Cardiac muscle cell (in vitro differentiated cells and primary cell): ENCODE measurements at regions not wholly inside any gene's neighbourhood (a gene's known extent, or its start where the extent isn't known, plus 50 kb on each side); places are given as distances from the start of the nearest gene placed in this dataset.

Experiments used
- DNase-seq, 2 donors: peaks; one replicate each; pipeline versions ENCODE4 v3.0.0 to v3.0.0-alpha.2; 2010 to 2017; ENCODE audit warnings: low read depth in 1 of 2, low spot score in 1 of 2
- H3K27ac ChIP-seq: fragments of 200-600 bp; sonication (generic); 2 replicates; pipeline ENCODE4 v1.5.1; 2016
- H3K27me3 ChIP-seq: fragments of 200-600 bp; sonication (generic); 2 replicates; pipeline ENCODE4 v1.6.0; 2016; ENCODE audit warnings: control low read depth
- H3K36me3 ChIP-seq: fragments of 200-600 bp; sonication (generic); 2 replicates; pipeline ENCODE4 v1.5.1; 2016; ENCODE audit warnings: control low read depth
- H3K4me1 ChIP-seq: fragments of 200-600 bp; sonication (generic); 2 replicates; pipeline ENCODE4 v1.8.1; 2017; ENCODE audit warnings: low read depth, mild to moderate bottlenecking, mixed run types
- H3K4me3 ChIP-seq: fragments of 200-600 bp; sonication (generic); 2 replicates; pipeline ENCODE4 v1.5.1; 2016; ENCODE audit warnings: mild to moderate bottlenecking
- H3K9me3 ChIP-seq: fragments of 200-600 bp; sonication (generic); 2 replicates; pipeline ENCODE4 v1.5.1; 2017; ENCODE audit warnings: low read depth, mild to moderate bottlenecking, control low read depth
- TF ChIP-seq, protein P1 (sequence below): IDR thresholded peaks from 2 replicates; pipeline ENCODE4 v1.5.1; 2012; ENCODE audit warnings: low read depth, mild to moderate bottlenecking, low read length

DNA sequence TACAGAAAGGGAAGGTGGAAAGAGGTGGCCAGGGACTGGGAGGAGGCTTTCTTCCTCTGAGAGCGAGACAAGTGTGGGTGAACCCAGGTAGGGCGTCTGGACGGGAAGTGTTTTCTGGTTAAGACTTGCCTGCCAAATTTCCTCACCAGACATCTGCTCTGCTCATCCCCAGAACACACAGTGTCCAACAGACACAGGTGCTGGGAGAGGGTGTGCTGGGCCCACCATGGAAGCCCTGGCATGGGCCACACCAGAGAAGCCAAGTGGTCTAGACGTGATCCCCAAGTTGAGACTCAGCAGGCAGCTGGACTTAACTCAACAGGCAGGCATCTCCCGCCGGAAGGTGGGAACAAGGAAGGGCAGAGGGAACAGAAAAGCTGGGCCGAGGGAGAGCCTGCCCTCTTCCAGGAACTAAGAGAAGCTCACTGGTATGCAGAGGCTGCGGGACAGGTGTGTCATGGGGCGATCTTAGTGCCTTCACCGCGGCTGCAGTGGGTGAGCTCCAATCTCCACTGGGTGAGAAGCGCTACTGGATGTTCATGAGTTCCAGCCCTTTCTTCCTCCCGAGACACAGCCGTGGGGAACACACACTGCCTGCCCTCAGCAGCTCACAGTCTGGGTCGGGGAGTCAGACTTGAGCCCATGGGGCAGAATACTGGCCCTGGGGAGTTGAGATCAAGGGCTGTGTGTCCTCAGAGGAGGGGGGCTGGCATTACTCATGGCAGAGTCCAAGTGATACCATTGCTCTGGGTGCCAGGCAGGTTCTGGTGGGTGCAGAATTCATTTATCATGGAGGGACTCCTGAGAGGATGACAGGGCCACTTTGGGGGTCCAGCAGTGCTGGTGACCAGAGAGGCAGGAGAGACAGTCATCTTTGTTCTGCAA, 110.2 kb downstream of the CPZ start:
- Histone ChIP-seq H3K4me1 (no peaks in the 10 kb centered on the region), H3K27me3 (no peaks in the 10 kb centered on the region), H3K9me3 (no peaks in the 10 kb centered on the region), H3K4me3 (no peak overlapping the region), H3K36me3 (no peaks in the 10 kb centered on the region), H3K27ac (no peak overlapping the region)
- no peak for DNase-seq
- TF ChIP-seq, protein P1, sequence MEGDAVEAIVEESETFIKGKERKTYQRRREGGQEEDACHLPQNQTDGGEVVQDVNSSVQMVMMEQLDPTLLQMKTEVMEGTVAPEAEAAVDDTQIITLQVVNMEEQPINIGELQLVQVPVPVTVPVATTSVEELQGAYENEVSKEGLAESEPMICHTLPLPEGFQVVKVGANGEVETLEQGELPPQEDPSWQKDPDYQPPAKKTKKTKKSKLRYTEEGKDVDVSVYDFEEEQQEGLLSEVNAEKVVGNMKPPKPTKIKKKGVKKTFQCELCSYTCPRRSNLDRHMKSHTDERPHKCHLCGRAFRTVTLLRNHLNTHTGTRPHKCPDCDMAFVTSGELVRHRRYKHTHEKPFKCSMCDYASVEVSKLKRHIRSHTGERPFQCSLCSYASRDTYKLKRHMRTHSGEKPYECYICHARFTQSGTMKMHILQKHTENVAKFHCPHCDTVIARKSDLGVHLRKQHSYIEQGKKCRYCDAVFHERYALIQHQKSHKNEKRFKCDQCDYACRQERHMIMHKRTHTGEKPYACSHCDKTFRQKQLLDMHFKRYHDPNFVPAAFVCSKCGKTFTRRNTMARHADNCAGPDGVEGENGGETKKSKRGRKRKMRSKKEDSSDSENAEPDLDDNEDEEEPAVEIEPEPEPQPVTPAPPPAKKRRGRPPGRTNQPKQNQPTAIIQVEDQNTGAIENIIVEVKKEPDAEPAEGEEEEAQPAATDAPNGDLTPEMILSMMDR = no peak

DNA sequence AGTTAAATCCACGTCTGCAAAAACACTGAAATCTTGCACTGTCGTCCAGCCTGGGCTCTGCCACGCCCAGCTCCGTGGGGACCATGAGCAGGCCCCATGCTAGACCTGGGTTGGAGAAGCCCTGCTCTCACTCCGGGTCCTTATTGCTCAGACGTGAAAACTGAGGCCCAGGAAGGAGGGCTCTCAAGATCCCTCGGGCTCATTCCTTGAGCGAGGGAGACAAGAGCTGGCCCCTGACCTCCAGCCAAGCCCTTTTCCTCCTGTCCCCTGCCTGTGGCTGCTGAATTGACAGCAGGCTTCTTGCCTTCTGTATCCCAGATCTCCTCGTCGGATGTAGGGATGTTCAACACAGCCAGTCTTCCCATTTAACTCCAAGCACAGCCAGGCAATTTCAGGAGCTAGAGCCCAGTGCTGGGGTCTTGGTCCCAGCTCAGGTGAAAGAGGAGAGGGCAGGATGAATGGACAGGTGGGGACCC, 109.5 kb downstream of the CPZ start:
- Histone ChIP-seq H3K4me1 (no peaks in the 10 kb centered on the region), H3K27me3 (no peaks in the 10 kb centered on the region), H3K36me3 (no peaks in the 10 kb centered on the region), H3K9me3 (no peaks in the 10 kb centered on the region), H3K4me3 (no peak overlapping the region), H3K27ac (no peak overlapping the region)
- no peak for DNase-seq
- TF ChIP-seq, protein P1 = no peak

DNA sequence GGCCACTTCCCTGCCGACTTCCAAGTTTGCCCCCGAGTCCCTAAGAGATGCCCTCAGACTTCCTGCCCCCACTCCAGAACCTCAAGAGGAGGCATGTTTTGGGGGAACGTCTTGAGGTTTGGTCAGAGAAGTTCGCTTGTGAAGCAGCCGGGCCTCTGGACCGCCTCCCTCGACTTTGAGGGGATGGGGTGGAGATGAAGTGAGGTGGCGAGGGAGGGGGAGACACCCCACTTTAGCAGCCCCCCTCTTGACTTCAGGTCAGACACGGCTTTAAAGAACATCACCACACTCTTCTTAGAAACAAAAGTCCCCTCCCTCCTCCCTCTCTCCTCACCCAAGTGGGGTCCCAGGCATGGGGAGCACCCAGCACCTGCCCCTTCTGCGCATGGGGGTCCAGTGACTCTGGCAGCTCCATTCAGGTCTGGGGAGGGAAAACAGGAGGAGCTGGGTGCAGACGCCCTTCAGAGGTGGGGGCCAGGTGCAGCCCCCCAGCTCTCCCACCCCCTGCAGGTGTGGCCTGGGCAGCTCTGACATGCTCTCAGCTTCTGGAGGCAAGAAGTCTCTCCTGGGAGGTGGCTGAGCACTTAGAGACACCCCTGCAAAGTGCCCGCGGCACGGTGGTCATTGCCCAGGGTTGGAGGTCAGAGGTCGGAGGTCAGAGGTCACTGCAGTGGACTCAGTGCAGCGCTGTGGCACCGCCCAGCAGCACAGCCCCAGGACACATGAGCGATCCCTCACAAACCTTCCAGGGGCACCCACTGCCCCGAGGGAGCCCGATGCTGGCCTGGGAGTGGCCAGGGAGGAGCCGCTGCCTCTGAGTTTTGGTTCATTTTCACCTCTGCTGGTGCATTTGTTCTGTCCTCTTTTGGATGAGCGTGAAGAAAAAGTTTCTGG, 108.8 kb downstream of the CPZ start:
- no peaks in the 10 kb centered on the region for H3K27me3 ChIP-seq
- H3K4me3 ChIP-seq = no peak overlapping the region
- no peaks in the 10 kb centered on the region for H3K9me3 ChIP-seq
- no peak for DNase-seq
- TF ChIP-seq, protein P1 = no peak
- no peaks in the 10 kb centered on the region for H3K36me3 ChIP-seq
- H3K27ac ChIP-seq = no peak overlapping the region
- no peaks in the 10 kb centered on the region for H3K4me1 ChIP-seq

DNA sequence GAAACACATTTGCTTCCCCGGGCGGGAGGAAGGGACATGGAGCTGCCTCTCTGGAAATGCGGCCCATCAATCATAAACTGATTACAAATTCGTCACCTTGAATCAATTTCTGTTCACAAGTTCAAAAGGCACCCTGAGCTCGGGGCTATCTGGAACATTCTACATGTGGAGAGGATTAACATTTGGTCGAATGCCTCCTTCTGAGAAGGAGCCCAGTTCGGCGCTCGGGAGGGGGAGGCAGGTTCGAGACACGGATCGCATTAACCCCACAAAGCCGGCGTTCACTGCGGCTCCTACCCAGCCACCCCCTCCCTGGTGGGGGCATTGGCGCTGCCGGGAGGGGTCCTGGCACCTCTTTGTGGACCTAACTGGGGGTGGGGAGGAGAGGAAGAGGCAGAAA, 108.0 kb downstream of the CPZ start:
- no peak for DNase-seq
- H3K36me3 ChIP-seq = no peaks in the 10 kb centered on the region

DNA sequence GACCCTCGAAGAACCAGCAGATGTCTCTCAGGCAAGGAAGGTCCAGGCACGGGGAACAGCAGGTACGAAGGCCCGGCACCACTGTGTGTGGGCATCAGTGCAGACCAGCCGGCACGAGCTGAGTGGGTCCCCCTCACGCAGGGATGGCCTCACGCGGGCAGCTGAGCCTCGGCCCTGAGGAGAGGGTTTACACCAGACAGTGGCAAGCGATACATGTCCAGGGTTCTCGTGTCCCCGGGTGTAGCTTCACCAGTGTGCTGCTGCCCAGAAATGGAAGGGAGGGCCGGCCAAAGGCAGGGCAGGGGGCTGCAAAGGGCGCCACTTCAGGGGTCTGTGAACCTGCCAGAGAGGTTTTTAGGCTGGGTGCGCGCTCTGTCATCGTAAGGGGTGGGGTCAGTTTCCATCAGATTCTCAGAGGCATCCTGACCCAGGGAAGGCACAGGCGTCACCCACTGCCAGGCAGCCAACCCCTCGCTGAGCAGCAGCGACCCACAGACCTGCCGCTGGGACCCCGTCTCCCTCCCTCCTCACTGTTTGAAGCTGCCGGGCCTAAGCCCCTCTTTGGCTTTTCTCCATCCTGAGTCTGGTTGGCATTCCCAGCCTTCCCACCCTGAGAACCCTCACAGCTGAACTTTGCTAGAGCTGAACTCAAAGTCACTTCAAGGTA, 107.0 kb downstream of the CPZ start:
- no peaks in the 10 kb centered on the region for H3K9me3 ChIP-seq
- H3K27me3 ChIP-seq = peaks cover under 1% of the 10 kb centered on the region
- H3K4me3 ChIP-seq = no peak overlapping the region
- no peaks in the 10 kb centered on the region for H3K4me1 ChIP-seq
- TF ChIP-seq, protein P1 = no peak
- no peak for DNase-seq
- no peaks in the 10 kb centered on the region for H3K36me3 ChIP-seq
- H3K27ac ChIP-seq = no peak overlapping the region

More for the DNA sequence above, 108.0 kb downstream of the CPZ start:
- Histone ChIP-seq H3K27ac (no peak overlapping the region), H3K4me3 (no peak overlapping the region), H3K27me3 (no peaks in the 10 kb centered on the region), H3K4me1 (no peaks in the 10 kb centered on the region), H3K9me3 (no peaks in the 10 kb centered on the region)
- TF ChIP-seq, protein P1 = no peak
